PFSK-1 (cell line): ENCODE measurements at regions not wholly inside any gene's neighbourhood (a gene's known extent, or its start where the extent isn't known, plus 50 kb on each side); places are given as distances from the start of the nearest gene placed in this dataset.

Experiments
- FOXP2 ChIP-seq: optimal IDR thresholded peaks from 2 replicates; pipeline ENCODE3; 2011; ENCODE audit warnings: borderline replicate concordance, control low read depth, inconsistent platforms; ENCODE audit not compliant: insufficient read depth; ENCODE audit errors: extremely low read length, extremely low read depth
- POLR2AphosphoS5 ChIP-seq: IDR thresholded peaks from 2 replicates; pipeline ENCODE4 v1.6.1; 2012; ENCODE audit warnings: low read depth, mild to moderate bottlenecking, control low read depth, low read length, moderate library complexity
- SIN3A ChIP-seq: IDR thresholded peaks from 2 replicates; pipeline ENCODE4 v1.6.1; 2012; ENCODE audit warnings: mild to moderate bottlenecking, low read length, moderate library complexity, borderline replicate concordance; ENCODE audit not compliant: insufficient read depth
- TAF1 ChIP-seq: IDR thresholded peaks from 2 replicates; pipeline ENCODE4 v1.6.1; 2012; ENCODE audit warnings: low read length, control low read depth, borderline replicate concordance; ENCODE audit not compliant: insufficient read depth
- TF ChIP-seq, protein P1 (sequence below), 2 experiments: IDR thresholded peaks; 2 replicates each; pipeline versions ENCODE4 v1.6.1 to v1.8.0; 2011 to 2012; ENCODE audit warnings: low read depth in 2 of 2, low read length in 2 of 2, control low read depth in 1 of 2, inconsistent platforms in 1 of 2, mild to moderate bottlenecking in 1 of 2, moderate library complexity in 1 of 2; ENCODE audit not compliant: insufficient read depth in 1 of 2

DNA sequence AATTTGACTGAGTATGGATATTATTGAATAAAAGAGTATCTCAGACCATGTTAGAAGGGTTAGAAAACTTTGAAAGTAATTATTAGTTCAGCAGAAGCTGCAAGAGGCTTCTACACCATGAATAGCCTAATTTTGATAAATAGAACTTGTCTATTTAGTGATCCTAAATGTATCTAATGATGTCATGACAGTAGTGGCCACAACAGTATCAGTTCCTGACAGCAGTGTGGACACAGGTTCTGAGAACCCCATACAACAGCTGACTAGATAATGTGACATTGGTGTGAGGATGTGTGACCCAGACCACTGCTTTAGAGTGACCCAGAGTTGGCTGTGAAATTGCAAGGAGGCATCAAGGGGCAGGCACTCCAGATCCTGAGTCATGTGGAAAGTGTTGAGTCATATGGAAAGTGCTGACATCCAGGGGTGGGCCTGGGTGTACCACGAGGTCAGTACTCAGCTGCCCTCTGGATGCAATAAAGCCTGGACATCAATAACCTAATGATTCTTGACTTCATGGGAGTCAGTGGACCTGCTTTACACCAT, 754.7 kb downstream of the DHX35 start:
- TF ChIP-seq FOXP2: no peak
- TF ChIP-seq, protein P1, sequence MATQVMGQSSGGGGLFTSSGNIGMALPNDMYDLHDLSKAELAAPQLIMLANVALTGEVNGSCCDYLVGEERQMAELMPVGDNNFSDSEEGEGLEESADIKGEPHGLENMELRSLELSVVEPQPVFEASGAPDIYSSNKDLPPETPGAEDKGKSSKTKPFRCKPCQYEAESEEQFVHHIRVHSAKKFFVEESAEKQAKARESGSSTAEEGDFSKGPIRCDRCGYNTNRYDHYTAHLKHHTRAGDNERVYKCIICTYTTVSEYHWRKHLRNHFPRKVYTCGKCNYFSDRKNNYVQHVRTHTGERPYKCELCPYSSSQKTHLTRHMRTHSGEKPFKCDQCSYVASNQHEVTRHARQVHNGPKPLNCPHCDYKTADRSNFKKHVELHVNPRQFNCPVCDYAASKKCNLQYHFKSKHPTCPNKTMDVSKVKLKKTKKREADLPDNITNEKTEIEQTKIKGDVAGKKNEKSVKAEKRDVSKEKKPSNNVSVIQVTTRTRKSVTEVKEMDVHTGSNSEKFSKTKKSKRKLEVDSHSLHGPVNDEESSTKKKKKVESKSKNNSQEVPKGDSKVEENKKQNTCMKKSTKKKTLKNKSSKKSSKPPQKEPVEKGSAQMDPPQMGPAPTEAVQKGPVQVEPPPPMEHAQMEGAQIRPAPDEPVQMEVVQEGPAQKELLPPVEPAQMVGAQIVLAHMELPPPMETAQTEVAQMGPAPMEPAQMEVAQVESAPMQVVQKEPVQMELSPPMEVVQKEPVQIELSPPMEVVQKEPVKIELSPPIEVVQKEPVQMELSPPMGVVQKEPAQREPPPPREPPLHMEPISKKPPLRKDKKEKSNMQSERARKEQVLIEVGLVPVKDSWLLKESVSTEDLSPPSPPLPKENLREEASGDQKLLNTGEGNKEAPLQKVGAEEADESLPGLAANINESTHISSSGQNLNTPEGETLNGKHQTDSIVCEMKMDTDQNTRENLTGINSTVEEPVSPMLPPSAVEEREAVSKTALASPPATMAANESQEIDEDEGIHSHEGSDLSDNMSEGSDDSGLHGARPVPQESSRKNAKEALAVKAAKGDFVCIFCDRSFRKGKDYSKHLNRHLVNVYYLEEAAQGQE (IDR thresholded peaks at IDR 0.05; ENCODE audit: insufficient read depth in 1 of 2, low read depth in 2 of 2, low read length in 2 of 2): no peak
- no peak for TF ChIP-seq TAF1
- TF ChIP-seq POLR2AphosphoS5: no peak
- no peak for TF ChIP-seq SIN3A

DNA sequence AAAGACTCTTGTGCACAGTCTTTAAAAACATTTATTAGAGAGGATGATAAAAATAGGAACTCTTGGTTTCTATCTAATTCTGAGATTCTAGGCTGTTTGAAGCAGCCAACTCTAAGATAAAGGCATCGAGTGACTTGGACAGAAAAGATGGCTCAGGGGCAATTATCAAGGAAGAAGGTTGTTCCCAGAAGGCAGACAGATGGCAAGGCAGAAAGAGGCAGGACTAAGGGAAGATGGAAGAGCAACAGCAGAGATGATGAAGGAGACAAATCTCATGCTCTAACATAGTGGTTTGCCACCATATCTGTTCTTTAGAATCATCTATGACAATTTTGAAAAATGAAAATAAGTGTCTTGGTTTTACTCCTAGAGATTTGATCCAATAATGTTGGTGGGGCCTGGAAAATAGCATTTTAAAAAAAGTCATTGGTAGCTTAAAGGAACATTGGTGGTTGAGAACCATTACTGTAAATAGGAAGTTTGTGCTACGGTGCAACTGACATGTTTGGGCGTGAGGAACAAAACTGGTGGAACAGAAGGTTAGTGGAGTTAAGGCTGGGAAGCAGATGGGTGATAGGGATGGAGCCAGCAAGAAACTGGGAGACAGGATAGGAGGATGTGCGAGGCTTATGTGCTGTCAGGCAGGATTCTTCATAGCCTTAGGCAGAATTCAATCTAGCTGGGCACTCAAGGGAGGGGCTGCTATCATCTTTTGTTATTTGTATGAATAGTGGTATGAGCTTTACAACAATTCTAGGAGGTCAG, 751.1 kb downstream of the DHX35 start:
- TF ChIP-seq, protein P1 (IDR thresholded peaks at IDR 0.05; ENCODE audit: insufficient read depth in 1 of 2, low read depth in 2 of 2, low read length in 2 of 2): no peak
- TF ChIP-seq SIN3A: no peak
- no peak for TF ChIP-seq TAF1
- no peak for TF ChIP-seq FOXP2
- TF ChIP-seq POLR2AphosphoS5: no peak

DNA sequence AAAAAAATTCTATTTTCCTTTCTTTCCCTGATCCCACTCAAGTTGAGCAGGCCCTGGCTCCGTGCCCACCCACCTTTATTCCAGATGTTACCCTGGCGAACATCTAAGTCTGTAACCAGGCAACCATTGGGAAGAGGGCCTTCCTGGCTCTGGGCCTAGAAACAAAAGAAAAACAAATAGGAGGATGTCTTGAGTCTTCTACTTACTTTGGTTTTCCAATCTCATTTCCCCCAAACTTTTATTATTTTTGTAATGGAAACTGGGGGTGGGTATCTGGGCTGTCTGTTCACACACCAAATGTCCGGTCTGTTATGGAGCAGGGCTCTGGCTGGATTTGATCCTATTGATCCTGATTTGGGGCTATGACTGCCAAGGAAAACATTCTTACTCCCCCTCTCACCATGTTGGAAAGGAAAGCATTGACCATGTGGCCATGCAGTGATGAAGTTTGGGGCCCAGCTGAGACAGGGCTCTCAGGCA, 744.1 kb downstream of the DHX35 start:
- TF ChIP-seq SIN3A (no peak), POLR2AphosphoS5 (no peak), FOXP2 (no peak), TAF1 (no peak)
- TF ChIP-seq, protein P1 (IDR thresholded peaks at IDR 0.05; ENCODE audit: insufficient read depth in 1 of 2, low read depth in 2 of 2, low read length in 2 of 2): no peak

DNA sequence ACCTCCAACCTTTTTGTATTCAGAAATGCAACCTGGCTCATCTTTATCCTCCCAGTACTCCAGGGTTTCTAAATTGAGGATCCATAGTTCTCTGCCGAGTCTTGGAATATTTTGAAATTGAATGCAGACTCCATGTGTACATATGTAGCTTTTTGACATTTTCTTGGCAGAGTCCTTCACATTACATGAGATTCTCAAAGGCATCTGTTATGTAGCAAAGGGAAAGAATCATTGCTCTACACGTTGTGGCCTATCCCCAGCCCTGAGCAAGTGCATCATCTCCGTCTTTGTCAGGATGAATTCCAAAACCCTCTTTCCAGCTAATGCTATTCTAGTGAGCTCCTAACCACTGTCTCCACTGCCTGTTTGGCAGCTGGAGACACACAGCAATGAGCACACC, 742.9 kb downstream of the DHX35 start:
- TF ChIP-seq POLR2AphosphoS5 (no peak), TAF1 (no peak), SIN3A (no peak), FOXP2 (no peak)
- TF ChIP-seq, protein P1 (IDR thresholded peaks at IDR 0.05; ENCODE audit: insufficient read depth in 1 of 2, low read depth in 2 of 2, low read length in 2 of 2): no peak
